ENCODE measurements at regions not wholly inside any gene's neighbourhood (a gene's known extent, or its start where the extent isn't known, plus 50 kb on each side); places are given as distances from the start of the nearest gene placed in this dataset.

GRCh38 chr17:71757956-71758355, 362.9 kb upstream of the SOX9 start:
- TF ChIP-seq ZFX (IDR thresholded peaks at IDR 0.05) (no peak), CTCF (conservative IDR thresholded peaks at IDR 0.05) (no peak)
- H3K27ac ChIP-seq = no peak overlapping the region

- TF ChIP-seq ZFX (IDR thresholded peaks at IDR 0.05) = no peak
- no peak for TF ChIP-seq CTCF (conservative IDR thresholded peaks at IDR 0.05)
- no peak overlapping the region for H3K27ac ChIP-seq
These were observed 361.3 kb upstream of the SOX9 start for GRCh38 chr17:71759422-71760060.

- TF ChIP-seq CTCF (conservative IDR thresholded peaks at IDR 0.05) (peak; percentile 21), ZFX (IDR thresholded peaks at IDR 0.05) (no peak)
- H3K27ac ChIP-seq = no peak overlapping the region
These were observed 360.6 kb upstream of the SOX9 start for GRCh38 chr17:71760062-71760720.

- no peak for TF ChIP-seq CTCF (conservative IDR thresholded peaks at IDR 0.05)
- no peak for TF ChIP-seq ZFX (IDR thresholded peaks at IDR 0.05)
- H3K27ac ChIP-seq = no peak overlapping the region
These were observed 358.3 kb upstream of the SOX9 start for GRCh38 chr17:71762526-71762925.

GRCh38 chr17:71764505-71764904, 356.3 kb upstream of the SOX9 start:
- TF ChIP-seq CTCF (conservative IDR thresholded peaks at IDR 0.05) = peak; percentile 71
- no peak for TF ChIP-seq ZFX (IDR thresholded peaks at IDR 0.05)
- H3K27ac ChIP-seq = no peak overlapping the region

- TF ChIP-seq CTCF (conservative IDR thresholded peaks at IDR 0.05) = no peak
- TF ChIP-seq ZFX (IDR thresholded peaks at IDR 0.05) = no peak
- H3K27ac ChIP-seq = no peak overlapping the region
These were observed 355.4 kb upstream of the SOX9 start for GRCh38 chr17:71765437-71765836.

- H3K27ac ChIP-seq = no peak overlapping the region
- TF ChIP-seq CTCF (conservative IDR thresholded peaks at IDR 0.05) (no peak), ZFX (IDR thresholded peaks at IDR 0.05) (no peak)
These were observed 351.0 kb upstream of the SOX9 start for GRCh38 chr17:71769850-71770249.
